Activated CD4-positive, alpha-beta T cell treated with anti-CD3 and anti-CD28 coated beads, Interleukin-2, amount 50 U/mL, for 48 hours (primary cell): ENCODE measurements at regions not wholly inside any gene's neighbourhood (a gene's known extent, or its start where the extent isn't known, plus 50 kb on each side); places are given as distances from the start of the nearest gene placed in this dataset.

Source experiments
- DNase-seq, 2 experiments: peaks; one replicate each; pipeline ENCODE4 v3.0.0-alpha.2; 2020

DNA sequence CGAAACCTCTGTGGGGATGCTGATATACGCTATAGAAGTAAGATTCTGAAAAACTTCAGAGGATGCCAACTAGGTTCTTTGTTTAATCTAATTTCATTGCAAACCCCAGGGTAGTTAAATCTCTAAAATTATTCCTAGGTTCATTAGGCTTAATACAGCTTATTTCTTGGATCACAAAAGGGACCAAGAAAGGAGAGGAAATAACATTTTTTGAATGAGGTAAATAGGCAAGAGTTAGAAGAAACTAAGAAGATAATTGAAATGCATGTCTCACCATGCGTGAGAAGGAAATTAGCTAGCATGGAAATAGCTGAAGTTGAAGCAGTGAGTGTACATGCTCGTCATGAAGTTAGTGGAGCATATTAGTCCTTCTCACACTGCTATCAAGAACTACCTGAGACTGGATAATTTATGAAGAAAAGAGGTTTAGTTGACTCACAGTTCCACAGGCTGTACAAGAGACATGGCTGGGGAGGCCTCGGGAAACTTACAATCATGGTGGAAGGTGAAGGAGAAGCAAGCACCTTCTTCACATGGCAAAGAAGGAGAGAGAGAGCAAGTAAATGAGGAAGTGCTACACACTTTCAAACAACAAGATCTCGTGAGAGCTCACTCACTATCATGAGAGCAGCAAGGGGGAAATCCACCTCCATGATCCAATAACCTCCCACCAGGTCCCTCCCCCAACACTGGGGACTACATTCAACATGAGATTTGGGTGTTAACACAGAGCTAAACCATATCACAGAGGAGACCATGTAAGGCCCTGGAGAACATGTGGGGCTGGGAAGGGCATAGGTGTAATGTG, 125.1 kb upstream of the OSMR start:
- DNase-seq, result no peak

DNA sequence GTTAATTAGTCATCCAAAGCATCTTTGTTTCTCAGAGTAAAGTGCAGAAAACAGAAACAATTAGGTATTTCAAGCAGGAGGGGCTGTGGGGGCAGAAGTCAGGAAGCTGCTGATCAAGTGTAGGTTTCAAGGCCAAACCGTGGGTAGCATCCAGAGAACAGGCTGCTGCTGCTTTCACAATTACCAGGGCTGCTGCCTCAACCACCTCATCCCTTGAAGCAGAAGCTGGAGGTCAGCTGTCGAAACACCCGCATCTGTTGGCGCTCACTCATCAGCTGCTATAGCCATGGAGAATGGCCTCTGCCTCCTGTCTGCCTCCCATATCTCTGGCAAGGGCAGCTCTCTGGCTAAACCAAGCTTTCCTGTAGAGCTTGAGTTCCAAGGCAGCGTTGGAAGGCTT, 122.9 kb upstream of the OSMR start:
- DNase-seq, result no peak

DNA sequence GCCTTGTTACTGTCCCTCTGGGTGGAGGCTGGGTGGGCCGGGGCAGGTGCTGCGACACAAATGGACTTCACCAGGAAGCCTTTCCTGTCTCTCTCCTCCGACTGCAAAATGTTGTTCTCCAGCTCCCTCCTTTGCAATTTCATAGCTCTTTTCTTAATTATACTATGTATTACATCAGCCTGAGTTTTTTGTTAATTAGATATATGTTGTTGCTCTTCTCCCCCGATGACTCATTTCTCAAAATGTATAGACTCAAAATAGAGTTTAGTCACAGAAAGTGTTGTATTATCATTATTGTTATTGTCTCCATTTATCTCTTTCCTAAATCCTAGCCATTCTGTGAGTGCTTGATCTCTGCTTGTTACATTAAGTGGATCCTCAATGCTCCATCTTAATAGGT, 122.4 kb upstream of the OSMR start:
- DNase-seq, result no peak

DNA sequence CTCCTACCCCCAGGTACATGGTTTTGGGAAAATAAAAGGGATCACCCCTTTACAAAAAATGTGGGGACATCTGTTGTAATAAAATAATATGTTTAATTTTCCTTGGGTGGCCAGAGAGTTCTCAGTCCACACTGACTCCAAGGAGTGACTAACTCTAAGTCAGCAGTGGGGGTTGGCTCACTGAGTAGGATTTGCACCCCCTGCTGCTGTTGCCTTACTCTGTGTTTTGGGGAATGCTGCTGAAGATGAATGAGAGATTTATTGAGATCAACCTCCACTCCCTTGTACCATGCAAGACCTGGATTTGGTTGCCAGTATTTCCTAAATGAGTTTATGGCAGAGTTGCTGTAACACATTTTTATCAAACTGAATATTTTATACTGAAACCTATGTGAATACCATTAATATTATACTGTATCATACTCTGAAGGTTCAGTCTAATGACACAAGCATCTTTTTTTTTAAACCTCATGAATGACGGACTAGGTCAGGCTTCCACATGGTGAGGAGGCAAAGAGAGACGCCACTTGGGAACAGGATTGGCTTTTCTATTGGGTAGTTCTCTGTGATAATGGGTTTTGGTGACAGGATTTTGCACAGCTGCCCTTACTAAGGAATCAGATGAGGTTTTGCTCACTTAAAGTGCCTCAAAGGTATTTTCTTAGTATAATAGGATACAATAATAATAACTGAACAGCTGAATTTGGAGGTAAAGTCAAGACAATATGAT, 121.3 kb upstream of the OSMR start:
- no peak for DNase-seq

DNA sequence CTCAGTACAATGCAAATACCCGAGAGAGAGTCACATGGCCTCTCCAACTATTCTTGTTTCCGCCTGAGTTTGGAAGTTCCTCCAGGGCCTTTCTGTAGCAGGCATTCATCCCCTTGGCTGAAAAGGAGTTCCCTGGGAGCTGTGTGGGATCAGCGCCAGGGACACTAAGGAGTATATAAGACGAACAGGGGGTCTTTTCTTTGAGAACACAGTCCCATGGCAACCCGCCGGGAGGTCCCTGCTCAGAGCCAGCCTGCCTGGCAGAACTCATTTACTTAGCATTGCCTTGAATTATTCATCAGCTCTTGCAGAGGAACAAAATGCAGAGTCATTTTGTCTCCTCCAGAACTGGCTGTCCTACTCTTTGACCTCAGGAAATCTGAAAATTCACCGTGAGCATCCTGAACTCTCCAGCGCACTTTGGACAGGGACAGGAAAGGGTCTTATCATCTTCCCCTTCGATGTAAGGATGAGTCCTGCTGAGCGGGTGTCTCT, 120.4 kb upstream of the OSMR start:
- DNase-seq, result no peak

DNA sequence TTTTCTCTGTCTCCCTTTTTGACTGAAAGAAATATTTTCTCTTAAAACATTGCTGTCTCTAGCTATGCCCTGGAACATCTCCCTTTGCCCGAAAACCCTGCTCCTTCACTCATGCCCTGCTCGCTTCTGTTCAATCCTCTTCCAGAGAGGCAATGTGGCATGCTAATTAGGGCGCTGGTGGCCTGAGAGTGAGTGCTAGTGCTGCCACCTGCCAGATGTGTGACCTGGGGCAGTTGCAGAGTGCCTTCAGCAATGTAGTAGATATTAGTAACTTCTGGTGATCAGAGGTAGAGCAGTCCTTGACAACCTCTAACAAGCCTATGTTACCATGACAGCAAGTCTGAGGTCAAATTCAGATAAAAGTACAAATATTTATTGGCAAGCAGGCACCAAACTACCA, 119.5 kb upstream of the OSMR start:
- no peak for DNase-seq

DNA sequence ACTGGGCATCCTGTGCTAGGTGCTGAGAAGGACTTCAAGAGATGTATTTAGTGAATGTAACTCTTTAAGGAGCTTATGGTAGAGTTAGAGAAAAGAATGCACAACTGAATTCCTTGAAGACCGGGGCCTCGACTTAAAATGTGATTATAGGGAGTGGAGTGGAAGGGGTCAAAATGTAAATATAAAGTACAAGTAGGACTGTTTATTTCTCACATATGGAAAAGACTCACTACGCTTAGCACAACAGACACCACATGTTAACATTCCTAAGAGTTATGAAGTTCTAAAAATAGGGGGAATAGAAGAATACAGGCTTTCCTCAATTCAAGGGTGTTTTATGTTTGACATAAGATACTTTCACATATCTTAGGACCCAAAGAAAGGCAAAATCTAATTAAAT, 117.8 kb upstream of the OSMR start:
- no peak for DNase-seq

- no peak for DNase-seq
Measured at GRCh38 chr5:38731461-38731860, 114.4 kb upstream of the OSMR start.

DNA sequence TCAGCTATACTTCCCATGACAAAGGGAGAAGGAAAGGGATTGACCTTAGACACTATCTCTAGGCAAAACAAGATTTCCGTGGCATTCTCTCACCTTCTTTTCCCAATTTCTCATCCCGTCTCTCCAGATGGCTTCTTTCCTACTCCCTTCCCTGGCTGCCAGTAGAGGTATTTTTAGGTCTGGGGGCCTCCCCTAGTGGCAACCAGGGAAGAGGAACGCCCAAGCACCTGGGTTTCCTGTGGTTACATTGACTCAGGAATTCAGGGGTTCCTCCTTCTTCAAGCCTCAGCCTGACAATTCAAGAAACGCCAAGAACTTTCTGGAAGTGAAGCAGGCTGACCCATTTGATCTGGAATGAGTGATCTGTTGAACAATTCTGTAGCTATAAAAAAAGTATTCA, 111.5 kb upstream of the OSMR start:
- no peak for DNase-seq

DNA sequence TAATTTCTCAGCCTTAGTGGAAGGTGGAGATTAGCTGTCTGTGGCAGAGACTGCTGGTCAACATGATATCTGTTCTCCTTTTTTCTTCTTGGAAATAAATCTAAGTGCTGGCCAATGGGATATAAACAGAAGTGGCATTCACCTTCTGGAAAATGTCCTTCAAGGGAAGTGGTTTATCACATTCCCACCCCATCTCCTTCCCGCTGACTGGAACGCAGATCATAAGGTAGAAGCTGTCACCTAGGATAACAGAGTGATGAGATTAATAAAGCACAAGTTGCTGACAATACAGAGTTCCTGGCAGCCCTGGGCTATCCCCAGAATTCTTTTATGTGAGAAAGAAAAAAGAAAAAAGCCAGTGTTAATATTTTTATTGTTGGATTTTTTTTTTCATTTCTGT, 109.7 kb upstream of the OSMR start:
- no peak for DNase-seq

GRCh38 chr5:38737976-38738375, 107.8 kb upstream of the OSMR start:
- DNase-seq, result no peak

DNA sequence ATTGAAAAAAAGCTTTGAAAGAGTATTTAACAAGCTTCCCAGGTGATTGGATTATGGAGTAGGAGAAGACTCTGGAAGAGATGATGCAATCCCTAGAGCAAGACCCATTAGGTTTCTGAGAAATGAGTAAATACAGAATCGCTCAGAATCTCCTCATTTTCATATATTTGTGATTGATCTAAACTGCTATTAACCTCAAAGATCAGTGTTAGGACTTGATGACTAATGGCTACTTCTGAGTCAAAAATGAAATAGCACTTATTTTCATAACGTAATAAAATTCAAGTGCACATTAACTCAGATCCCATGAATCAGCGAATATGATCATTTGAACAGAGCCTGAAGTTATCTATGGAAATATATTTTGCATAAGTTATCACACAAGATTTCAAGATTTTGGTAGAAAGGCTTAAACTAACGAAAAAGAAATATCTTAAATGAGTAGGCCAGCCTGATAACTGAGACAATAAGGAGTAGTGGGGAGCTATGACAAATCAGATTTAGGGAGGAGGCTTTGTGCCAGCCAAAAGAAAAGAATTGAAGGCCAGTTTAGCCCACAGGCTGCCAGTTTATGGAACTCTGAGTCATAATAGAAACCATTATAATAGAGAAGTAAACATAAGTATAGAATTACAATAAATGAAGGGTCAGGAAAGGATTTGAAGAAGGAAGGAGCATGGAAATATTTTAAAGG, 106.7 kb upstream of the OSMR start:
- DNase-seq, result no peak

DNA sequence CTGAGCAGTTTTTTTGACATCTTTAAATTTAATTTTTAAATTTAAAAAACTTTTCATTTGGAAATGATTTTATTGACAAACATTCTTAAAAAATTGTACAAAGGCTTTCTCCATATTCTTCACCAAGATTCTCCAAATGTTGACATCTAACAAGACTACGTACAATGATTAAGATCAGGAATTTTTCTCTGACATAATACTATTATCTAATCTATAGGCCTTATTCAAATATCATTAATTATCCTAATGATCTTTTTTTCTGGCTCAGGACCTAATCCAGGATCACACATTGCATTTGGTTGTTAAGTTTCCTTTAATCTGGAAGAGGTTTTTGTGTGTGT, 106.1 kb upstream of the OSMR start:
- DNase-seq, result no peak

GRCh38 chr5:38742821-38743220, 103.0 kb upstream of the OSMR start:
- DNase-seq, result no peak

- DNase-seq, result no peak
Measured at GRCh38 chr5:38743562-38743961, 102.2 kb upstream of the OSMR start.

- no peak for DNase-seq
Measured at GRCh38 chr5:38745836-38746732, 99.7 kb upstream of the OSMR start.

GRCh38 chr5:38749861-38750260, 96.0 kb upstream of the OSMR start:
- DNase-seq, result no peak

- no peak for DNase-seq
Measured at GRCh38 chr5:38751103-38751502, 94.7 kb upstream of the OSMR start.

- no peak for DNase-seq
Measured at GRCh38 chr5:38752012-38752536, 93.7 kb upstream of the OSMR start.

DNA sequence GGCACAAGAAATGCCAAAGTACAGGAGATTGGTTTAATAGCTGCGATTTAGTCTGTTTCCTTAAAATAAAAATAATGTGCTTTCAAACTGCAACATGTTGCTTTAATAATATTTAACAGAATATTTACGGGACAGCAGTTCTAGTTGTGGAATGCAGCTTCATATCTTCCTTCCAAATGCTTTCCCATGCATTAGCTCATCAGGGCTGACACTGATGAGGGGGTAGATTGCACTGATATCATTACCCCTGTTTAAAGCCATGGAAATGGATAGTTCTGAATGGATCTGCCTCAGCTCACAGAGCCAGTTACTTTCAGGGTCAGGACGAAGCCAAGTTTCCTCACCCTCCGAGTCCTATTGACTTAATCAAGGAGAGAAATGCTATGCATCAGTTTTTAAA, 93.2 kb upstream of the OSMR start:
- DNase-seq, result no peak

- DNase-seq, result no peak
Measured at GRCh38 chr5:38753141-38753540, 92.7 kb upstream of the OSMR start.

DNA sequence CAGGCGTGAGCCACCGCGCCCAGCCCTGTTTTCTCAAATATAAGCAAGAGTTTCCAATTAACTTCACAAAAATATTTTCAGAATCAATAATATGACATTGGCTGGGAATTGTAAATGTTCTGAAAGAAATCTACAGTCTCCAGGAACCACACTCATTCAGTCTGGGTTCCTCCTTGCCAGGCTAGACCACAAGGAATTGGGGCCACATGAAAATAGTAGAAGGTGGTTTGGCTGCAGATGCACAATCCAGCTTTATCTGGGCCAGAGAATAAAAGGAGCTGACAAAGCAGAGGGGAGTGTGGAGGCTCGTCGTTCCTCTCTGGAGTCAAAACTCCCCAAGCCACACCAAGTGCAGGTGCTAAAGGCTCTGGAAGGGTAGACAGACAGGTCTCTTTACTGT, 92.0 kb upstream of the OSMR start:
- DNase-seq, result no peak

DNA sequence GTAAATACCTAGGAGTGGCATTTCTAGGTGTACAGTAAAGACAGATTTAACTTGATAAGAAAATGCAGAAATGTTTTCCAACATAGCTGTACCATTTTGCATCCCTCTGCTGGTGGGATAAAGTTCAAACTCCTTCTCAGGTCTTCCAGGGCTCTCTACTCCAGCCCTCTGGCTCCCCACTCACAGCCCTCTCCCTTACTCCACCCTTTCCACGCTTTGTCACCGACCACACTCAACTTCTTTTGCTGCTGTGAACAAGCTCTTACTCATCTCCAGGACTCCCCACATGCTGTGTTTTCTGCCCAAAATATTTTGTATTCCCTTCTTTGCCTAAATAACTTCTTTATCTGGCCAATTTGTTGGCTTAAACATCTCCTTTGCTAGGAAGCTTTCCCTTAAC, 90.6 kb upstream of the OSMR start:
- DNase-seq, result no peak
